ENCODE measurements at regions not wholly inside any gene's neighbourhood (a gene's known extent, or its start where the extent isn't known, plus 50 kb on each side); places are given as distances from the start of the nearest gene placed in this dataset.
"Not testable (repeated sequence)": the region's sequence is repeated elsewhere in the genome, so short reads cannot be mapped to it uniquely, and the experiment has no call there.

DNA sequence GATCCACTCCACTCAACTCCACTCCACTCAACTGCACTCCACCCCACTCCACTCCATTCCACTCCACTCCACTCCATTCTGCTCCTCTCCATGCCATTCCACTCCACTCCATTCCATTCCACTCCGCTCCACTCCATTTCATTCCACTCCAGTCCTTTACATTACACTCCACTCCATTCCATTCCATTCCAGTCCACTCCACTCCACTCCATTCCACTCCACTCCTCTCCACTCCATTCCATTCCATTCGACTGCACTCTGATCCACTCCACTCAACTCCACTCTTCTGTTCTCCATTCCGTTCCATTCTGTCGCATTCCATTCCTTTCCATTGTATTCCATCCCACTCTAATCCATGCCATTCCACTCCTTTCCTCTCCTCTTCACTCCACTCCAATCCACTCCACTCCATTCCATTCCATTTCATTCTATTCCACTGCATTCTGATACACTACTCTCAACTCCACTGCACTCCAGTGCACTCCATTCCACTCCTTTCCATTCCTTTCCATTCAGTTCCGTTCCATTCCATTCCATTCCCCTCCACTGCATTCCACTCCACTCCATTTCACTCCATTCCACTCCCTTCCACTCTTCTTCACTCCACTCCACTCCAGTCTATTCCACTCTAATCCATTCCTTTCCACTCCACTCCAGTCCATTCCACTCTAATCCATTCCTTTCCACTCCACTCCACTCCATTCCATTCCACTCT, 2564.2 kb upstream of the TPTE start:
- not testable (repeated sequence) for H3K9ac ChIP-seq (ENCODE audit: low read depth, low read length); H3K36me3 ChIP-seq (ENCODE audit: control insufficient read depth, insufficient read depth, low read length); H3K27ac ChIP-seq (ENCODE audit: low read depth, low read length); H3K4me1 ChIP-seq (ENCODE audit: control insufficient read depth, insufficient read depth, low read length); H3K27me3 ChIP-seq (ENCODE audit: control insufficient read depth, insufficient read depth, low read length)
- Histone ChIP-seq H3K4me3 (ENCODE audit: low read depth, low read length) (peak overlapping the region; percentile 32), H3K9me3 (ENCODE audit: control insufficient read depth, insufficient read depth, low read length) (peaks cover 33% of the 10 kb centered on the region)

DNA sequence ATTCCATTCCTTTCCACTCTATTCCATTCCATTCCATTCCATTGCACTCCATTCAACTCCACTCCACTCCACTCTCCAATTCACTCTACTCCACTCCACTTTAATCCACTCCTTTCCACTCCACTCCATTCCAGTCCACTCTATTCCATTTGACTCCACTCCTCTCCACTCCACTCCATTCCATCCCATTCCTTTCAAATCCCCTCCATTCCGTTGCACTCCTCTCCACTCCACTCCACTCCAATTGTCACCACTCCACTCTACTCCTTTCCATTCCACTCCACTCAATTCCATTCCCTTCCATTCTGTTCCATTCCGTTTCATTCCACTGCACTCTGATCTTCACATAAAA, 2563.7 kb upstream of the TPTE start:
- Histone ChIP-seq H3K4me3 (ENCODE audit: low read depth, low read length) (peak overlapping the region; percentile 32), H3K36me3 (ENCODE audit: control insufficient read depth, insufficient read depth, low read length) (no peaks in the 10 kb centered on the region), H3K4me1 (ENCODE audit: control insufficient read depth, insufficient read depth, low read length) (no peaks in the 10 kb centered on the region), H3K27me3 (ENCODE audit: control insufficient read depth, insufficient read depth, low read length) (no peaks in the 10 kb centered on the region), H3K9ac (ENCODE audit: low read depth, low read length) (no peak overlapping the region), H3K27ac (ENCODE audit: low read depth, low read length) (no peak overlapping the region), H3K9me3 (ENCODE audit: control insufficient read depth, insufficient read depth, low read length) (peaks cover 38% of the 10 kb centered on the region)

Measured in HUES48 (cell line).